ENCODE measurements at regions not wholly inside any gene's neighbourhood (a gene's known extent, or its start where the extent isn't known, plus 50 kb on each side); places are given as distances from the start of the nearest gene placed in this dataset.

- Histone ChIP-seq H3K9me1 (replicated peaks; ENCODE audit: control insufficient read depth, extremely low read depth, insufficient read depth, low read length) (no peaks in the 10 kb centered on the region), H3K9ac (replicated peaks; ENCODE audit: extremely low read depth, insufficient read depth, low read length) (no peak overlapping the region), H3K36me3 (ENCODE audit: control insufficient read depth in 2 of 2, extremely low read depth in 1 of 2, insufficient read depth in 2 of 2, low read length in 2 of 2) (no peaks in the 10 kb centered on the region), H3K4me3 (replicated peaks in 1 of 3; ENCODE audit: insufficient read depth in 1 of 3, low read depth in 1 of 3, low read length in 3 of 3) (no peak overlapping the region), H3K4me2 (ENCODE audit: insufficient read depth, low read length) (no peak overlapping the region), H3K27ac (ENCODE audit: insufficient read depth, low read depth, low read length) (no peak overlapping the region), H3K27me3 (ENCODE audit: control insufficient read depth in 2 of 2, insufficient read depth in 2 of 2, low read length in 2 of 2) (no peaks in the 10 kb centered on the region), H3K9me3 (replicated peaks; ENCODE audit: control insufficient read depth, insufficient read depth, low read length) (no peaks in the 10 kb centered on the region), H4K20me1 (replicated peaks; ENCODE audit: control insufficient read depth, extremely low read depth, insufficient read depth, low read length) (no peaks in the 10 kb centered on the region), H3K79me2 (ENCODE audit: control insufficient read depth, insufficient read depth, low read length) (no peaks in the 10 kb centered on the region), H2AFZ (ENCODE audit: low read depth, low read length) (no peak overlapping the region), H3K4me1 (ENCODE audit: control insufficient read depth, extremely low read depth, insufficient read depth, low read length) (peaks cover 27% of the 10 kb centered on the region)
- DNase-seq (ENCODE audit: low read depth, low spot score) (no peak), FAIRE-seq (no peak)
- ChIA-PET CTCF (interaction anchor here (1.2 kb wide), 1 partner anchor 62 kb away, joined by 5 read pairs; no protein-coding TSS in a partner anchor), POLR2A (no interaction called here)
- dilution Hi-C loops (cut with MboI; ENCODE audit: extremely low pct_ligation_motif_present, low sequenced_read_pairs): no loop called here
- BruUV-seq (replicated peaks): no TSS peak
- TF ChIP-seq POLR2A (IDR thresholded peaks at IDR 0.05; ENCODE audit: low read depth, low read length): no peak
- TF ChIP-seq MYC (IDR thresholded peaks at IDR 0.05; ENCODE audit: low read depth, low read length): no peak
- TF ChIP-seq GATA2 (IDR thresholded peaks at IDR 0.05; ENCODE audit: insufficient read depth, insufficient read length, low read depth, low read length): no peak
- TF ChIP-seq POLR2AphosphoS5 (IDR thresholded peaks at IDR 0.05; ENCODE audit: insufficient read depth, low read depth, low read length): no peak
- TF ChIP-seq JUN (IDR thresholded peaks at IDR 0.05; ENCODE audit: borderline replicate concordance, insufficient read depth, insufficient read length, low read depth): no peak
- no peak for TF ChIP-seq EZH2 (IDR thresholded peaks at IDR 0.05; ENCODE audit: borderline replicate concordance, low read depth, low read length, severe bottlenecking)
- TF ChIP-seq, protein P1, sequence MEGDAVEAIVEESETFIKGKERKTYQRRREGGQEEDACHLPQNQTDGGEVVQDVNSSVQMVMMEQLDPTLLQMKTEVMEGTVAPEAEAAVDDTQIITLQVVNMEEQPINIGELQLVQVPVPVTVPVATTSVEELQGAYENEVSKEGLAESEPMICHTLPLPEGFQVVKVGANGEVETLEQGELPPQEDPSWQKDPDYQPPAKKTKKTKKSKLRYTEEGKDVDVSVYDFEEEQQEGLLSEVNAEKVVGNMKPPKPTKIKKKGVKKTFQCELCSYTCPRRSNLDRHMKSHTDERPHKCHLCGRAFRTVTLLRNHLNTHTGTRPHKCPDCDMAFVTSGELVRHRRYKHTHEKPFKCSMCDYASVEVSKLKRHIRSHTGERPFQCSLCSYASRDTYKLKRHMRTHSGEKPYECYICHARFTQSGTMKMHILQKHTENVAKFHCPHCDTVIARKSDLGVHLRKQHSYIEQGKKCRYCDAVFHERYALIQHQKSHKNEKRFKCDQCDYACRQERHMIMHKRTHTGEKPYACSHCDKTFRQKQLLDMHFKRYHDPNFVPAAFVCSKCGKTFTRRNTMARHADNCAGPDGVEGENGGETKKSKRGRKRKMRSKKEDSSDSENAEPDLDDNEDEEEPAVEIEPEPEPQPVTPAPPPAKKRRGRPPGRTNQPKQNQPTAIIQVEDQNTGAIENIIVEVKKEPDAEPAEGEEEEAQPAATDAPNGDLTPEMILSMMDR (IDR thresholded peaks at IDR 0.05; ENCODE audit: extremely low read depth in 1 of 2, insufficient read depth in 1 of 2, low read depth in 1 of 2, low read length in 2 of 2): no peak
- TF ChIP-seq, protein P2, sequence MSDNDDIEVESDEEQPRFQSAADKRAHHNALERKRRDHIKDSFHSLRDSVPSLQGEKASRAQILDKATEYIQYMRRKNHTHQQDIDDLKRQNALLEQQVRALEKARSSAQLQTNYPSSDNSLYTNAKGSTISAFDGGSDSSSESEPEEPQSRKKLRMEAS (IDR thresholded peaks at IDR 0.05; ENCODE audit: insufficient read depth, insufficient read length): no peak
- TF ChIP-seq FOS (IDR thresholded peaks at IDR 0.05; ENCODE audit: borderline replicate concordance, insufficient read depth, low read length): no peak
- intact Hi-C loops (cut with micrococcal nuclease): no loop called here
Observed at GRCh38 chr7:25031007-25031406, 51.0 kb upstream of the OSBPL3 start.

Measured in endothelial cell of umbilical vein (primary cell).